HuH-7.5 (cell line): ENCODE measurements at regions not wholly inside any gene's neighbourhood (a gene's known extent, or its start where the extent isn't known, plus 50 kb on each side); places are given as distances from the start of the nearest gene placed in this dataset.

ENCODE experiments used
- DNase-seq: peaks from one replicate; pipeline ENCODE4 v3.0.0; 2011; ENCODE audit warnings: low spot score

DNA sequence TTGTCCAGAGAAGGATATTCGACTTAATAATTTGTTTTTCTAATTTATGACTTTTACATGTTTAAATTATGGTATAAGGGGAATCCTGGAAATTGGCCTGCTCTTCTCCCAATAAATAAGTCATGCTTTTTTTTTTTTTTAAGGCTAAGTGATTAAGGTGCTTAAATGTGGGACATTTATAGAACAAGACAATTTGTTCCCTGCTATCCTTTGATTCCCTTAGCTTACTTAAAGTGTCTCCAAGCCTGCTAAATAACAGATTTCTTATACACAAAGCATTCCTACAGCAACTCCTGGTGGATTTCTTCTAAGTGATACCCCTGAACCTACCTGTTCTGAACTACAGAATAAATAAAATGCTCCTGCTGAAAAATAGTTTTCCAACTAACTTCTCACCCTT lies 233.0 kb upstream of the UGT8 start:
- DNase-seq, result no peak

DNA sequence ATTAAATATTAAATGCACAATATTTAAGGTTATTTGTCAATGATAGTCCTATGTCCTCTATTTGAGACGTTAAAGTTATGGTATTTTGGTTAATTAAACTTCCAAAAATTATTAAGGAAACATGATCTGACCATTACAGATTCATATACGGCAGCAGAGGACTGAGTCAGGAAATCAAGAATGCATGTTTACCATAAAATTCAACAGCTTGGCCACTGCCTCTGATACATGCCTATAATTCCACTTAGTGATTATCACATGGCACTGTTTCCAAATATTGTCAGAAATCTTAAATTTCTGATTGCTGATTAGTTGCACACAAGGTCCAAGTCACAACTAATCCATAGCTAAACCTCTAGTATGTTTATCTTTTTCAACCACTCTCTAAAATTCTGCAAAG lies 232.2 kb upstream of the UGT8 start:
- no peak for DNase-seq

DNA sequence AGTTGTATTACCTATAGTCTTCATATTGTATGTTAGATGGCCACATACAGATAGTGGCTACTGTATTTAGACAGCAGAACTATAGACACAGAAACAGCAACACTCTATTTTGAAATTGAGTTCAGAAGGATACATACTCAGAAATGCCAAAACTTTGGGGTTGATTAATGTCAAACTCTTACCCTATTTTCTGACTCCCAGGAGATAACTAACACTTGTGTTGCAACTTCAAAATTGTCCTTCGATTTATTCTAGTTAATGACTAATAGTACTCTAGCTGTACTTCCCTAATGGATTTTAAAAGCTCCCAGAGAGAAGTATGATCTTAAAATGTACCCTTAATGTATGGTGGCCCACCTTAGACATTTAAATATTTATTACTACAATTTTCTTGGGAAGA lies 229.9 kb upstream of the UGT8 start:
- no peak for DNase-seq

DNA sequence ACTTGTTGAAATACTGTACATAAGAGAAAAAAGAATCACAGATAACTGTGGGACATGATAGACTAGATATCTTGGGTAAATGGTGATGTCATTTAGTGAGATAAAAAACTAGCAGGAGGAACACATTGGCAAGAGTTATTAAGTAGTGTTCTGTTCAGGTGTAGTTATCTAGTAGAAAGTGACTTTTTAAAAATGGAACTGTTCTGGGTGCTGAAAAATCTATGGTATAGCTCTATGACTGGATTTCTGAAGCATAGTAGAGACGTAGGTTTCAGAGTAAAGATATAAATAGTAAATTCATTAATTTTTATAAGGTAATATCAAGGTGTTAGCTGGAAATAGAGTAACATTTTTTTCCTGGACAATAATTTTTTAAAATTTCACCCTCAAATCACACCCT lies 225.1 kb upstream of the UGT8 start:
- DNase-seq, result no peak

DNA sequence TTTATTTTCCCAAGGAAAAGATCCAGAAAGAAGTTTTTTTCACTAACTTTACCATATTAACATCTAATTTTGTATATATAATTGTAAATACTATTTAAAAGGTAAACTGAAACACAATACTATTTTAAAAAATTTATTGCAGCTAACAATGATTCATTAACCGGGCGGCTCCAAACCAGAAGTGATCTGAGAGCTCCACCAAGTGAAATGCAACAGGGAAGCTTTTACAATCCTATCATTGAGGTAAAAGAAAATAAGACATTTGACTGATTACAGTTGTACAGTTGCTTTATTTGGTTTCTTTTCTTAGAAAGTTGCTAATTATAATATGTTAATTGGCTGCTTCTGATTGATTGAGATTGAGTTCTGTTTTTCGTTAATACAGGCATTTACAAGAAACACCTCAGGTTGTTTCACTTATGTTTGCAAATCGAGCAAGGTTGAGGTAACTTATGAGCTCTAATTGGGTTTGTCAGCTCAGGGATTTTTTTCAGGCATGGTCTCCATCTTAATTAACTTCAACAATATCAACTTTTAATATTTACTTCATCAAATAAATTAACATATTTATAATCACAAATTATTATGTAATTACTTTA lies 220.2 kb upstream of the UGT8 start:
- no peak for DNase-seq

DNA sequence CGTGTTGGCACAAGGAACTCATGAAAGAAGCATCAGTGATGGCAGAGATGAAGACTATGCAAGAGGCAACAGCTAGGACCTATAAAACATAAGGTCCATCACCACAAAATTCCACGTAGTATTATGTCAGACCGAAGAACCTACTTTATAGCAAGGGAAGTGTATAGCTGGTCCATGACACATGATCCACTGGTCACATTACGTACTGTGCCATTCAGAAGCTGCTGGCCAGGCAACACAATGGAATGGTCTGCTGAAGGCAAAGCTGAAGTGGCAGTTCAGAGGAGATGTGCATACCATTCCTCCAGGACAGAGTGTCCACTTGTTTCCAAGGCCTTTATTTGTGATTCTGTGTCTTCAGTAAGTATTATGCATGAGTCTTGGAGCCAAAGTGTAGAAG lies 215.5 kb upstream of the UGT8 start:
- no peak for DNase-seq

DNA sequence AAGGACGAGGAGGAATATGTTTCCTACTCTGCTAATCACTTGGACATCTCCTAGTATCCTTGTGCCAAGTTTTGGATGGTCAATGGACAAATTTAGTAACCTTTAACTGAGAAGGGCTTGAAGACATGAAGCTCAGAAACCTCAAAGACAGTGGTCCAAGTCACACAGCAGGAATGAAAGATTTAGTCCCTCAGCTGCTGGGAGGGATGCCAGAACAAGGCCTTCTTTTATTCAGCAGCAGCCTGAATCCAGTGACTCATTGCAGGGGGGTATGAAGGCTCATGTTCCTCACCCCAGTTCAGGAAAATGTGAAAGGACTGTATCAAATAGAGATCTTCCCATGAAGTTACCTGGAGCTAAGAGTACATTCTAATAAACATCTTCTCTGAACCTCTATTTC lies 214.9 kb upstream of the UGT8 start:
- no peak for DNase-seq

DNA sequence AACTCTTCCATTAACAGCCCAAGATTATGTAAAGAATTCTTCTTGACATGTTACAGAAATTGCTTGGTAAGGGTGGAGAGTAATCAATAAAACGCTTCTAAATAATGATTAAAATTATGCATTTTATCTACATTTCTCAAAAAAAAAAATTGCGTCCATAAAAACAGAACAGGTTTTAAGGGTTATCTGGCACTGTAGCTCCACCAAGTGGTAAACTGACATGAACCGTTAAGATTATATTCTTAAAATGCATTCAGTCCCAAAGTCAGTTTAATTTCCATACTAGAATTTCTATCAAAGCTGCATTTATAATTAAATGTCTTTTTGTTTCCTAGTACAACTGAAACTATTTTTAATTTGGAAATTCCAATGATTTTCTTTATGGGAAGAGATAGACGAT lies 214.0 kb upstream of the UGT8 start:
- no peak for DNase-seq

DNA sequence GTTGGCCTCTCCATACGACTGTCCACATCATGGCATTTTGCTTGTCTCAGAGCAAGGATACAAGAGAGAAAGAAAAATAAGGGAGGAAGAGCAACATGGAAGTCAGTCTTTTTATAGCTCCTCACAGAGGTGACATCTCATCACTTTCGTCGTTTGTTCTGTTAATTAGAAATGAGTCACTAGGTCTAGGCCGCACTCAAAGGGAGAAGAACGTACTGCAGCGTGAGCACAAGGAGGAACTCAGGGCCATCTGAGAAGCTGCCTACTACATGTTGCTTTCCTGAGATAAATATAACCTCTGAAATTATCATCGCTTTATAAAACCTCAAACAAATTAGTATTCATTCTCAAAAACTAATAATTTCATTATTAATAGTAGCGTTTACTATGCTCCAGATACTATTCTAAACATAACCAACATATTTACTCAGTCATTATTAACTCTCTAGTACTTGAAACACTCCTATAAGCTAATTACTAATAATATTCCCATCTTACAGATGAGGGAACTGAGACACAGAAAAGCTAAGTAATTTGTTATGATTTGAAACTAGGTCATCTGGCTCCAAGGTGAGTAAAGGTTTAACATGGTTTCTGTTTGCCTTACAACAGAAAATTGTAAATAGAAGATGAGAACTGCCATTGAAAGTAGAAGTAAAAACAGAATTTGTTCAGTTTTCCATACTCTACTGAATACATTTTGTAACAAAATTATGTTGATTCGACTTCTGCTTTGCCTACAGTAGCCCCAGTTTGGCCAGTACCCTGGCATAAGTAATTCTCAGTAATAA lies 213.2 kb upstream of the UGT8 start:
- DNase-seq, result no peak

DNA sequence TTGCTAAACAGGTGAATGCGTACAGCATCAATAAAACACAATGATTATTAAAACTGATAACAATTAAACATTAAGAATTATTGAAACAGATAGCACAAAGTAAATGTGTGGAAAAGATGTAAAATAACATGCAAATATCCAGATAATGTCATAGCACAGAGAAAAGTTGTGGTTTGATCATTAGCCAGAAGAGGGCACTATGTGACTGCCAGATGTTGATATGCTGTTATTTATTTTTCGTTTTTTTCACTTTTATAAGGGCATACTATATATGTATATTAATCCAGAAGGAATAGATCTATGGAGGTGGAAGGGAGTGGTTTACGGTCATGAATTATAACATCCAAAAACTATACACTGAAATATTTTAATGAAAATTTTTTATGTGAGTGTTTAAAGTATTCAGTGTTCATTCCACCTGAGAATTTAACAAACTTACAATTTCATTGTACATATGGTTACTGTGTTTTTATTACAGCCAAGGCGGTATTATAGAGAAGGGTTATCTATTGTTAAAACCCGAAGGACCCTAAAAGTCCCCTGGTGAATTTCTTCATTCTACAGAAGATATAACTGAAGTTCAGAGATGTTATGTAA lies 211.9 kb upstream of the UGT8 start:
- DNase-seq, result no peak

DNA sequence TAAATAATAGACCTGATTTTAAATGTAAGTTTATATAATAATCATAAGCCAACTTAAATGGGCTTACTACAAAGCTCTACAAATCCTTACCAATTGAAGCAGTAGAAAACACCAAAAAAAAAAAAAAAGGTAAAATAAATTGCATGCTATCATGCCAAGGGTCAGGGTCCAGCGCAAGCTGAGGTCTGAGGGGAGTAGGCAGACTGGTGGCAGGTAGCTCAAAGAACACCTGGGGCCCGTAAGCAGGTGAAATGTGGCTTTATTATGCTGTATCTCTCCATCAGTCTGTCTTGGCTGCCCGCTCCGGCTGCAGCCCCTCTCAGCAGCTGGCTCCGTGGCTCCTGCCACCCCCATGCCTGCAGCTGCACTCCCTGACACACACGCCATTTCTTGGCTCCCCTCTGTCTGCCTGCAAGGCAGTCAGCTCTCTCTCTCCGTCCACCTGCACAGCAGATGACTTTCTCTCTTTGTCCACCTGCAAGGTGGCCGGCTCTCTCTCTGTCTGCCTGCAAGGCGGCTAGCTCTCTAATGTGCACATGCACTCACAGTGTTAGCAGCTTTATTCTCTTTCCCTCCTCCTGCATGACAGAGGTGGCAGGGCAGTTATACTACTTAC lies 209.4 kb upstream of the UGT8 start:
- no peak for DNase-seq

DNA sequence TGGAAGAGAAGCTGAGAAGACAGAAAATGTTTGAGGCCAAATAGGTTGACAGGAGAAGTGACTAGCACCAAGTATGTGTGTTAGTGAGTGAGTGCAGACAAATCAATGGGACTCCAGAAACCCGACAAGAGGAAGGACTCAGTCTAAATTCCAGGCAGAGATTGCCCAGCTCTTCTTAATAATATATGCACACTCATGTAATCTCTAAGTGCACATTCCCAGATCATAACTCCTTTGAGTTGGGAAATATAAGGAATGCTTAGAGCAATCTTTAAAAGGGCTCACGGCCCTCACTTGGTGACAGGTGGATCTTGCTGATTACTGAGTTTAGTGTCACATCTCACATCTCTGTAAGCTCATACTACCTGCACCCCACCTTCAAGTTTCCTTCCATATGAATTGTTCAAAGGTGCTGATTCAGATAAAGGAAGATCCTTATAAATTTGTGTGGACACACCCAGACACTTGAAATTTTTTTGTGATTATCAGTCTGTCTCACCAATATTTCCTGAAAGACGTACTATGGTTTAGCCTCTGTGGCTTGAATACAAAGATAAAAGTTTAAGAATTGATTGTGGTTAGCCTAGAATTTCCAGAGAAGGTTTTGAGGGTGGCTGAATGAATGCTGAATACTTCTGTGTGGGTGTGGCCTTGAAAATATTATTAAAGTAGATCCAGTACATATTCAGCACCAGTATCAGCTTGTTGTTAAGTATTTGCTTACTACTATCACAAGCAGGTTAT lies 205.1 kb upstream of the UGT8 start:
- no peak for DNase-seq

DNA sequence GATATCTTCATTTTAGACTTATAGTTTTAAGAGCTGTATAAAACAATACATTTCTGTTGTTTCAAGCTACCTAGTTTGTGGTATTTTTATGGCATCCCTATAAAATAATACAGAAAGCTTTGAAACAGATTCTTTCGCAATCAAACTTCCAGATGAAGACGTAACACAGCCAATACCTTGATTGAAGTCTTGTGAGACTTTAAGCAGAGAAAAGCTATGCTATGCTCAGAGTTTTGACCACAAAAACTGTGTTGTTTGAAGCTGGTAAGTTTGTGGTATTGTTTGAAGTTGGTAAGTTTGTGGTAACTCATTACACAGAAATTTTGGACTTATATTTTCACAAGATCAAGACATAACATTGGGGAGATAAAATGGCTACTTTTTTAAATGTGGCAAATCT lies 201.8 kb upstream of the UGT8 start:
- no peak for DNase-seq

DNA sequence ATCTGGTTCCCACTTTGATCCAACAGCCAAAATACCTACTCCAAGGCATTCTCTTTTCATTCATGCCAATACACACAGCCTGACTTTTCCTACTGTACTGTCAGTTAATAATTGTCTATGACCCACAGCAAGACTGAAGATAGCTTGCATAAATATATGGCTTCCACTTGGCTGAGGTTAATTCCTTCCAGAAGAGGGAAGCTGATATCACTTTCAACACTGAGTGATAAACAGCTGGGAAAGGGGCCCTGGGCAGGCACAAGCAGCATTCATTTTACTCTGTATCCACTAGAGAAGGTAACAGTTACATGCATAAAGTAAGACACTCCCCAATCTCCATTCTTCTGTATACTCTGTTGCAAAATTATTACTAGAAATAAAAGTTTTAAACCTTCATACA lies 200.2 kb upstream of the UGT8 start:
- no peak for DNase-seq

DNA sequence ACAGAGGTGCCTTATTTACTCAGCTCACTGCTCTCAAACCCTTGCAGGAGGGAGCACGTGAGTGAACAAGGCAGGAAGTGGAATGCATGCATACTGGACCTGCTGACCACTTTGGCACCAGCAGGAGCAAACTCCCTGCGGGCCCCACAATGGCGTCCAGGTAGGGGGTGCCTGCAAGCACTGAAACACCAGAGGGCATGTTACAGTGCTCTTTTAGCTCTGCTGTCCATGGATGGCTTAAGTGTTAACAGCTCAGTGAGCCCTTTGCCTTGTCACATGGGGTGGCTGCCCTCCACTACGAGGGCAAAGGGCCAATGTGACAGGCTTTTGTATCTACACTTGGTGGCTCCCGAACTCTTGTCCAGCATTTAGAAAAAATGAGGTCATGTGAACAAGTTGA lies 199.5 kb upstream of the UGT8 start:
- no peak for DNase-seq

DNA sequence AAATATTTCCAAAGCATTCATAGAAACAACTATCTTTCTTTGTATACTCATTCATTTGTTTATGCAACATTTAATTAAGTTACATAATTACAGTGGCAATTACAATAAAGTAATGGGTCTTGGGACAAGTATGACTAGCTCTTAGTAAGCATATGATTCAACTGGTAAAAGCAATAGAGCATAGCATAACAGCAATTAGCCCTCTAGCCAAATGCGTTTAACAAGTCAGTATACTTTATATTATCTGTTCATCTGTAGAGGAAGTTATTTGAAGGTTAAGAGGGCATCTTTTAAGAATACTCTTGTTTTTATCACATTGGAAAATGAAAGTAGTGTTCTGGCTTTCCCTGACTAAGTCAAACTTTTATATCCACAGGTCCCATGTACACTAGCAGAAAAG lies 198.1 kb upstream of the UGT8 start:
- no peak for DNase-seq

DNA sequence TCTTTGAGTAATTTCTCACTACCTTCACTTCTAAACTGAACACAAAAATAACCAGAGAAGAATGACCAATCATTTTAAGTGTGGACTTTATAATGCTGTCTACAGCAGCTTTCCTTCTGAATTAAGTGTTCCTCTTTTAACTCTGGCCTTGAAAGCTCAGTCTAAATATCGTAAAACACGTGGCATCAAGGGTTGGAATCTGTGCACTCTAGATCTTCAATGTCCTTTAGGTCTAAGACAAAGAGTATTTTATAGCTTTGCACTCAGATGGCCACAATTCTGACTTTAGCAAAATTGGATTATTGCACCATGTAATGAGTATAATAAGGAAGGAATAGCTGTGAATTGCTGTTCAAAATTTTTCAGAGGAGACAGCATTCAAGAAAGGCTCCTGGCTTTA lies 197.1 kb upstream of the UGT8 start:
- DNase-seq, result no peak

DNA sequence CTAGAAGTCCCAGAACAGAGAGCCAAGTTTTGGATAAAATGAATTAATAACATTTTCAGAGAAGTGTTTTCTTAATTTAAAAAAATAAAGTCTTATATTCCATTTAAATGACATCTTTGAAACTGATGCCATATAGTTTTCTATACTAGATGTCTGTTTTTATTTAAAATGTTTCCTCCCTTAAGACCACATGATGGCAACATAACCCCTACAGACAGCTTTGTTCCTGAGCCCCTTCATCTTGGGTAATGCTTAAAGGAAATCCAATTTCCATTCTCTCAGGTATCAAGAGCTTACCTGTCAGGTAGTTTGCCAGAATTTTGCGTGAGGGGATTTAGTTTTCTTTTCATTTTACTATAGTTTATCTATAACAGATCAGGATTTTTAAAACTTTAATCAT lies 181.4 kb upstream of the UGT8 start:
- no peak for DNase-seq

DNA sequence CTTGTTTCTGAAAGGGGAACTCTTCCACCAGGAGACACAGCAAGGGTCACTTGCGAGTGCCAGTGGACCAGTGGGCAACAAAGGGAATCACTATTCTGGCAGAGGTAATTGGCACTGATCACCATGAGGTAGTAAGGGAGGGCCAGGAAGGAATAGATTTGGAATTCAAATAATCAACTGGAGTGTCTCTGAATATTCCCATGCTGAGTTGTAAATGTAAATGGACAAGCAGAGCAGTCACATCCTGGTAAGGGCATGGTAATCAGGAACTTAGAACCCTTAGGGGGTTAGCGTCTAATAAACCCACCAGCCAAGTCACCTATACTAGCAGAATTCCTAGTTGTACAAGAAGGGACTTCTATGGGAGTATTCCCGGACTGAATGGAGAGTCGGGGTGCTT lies 178.5 kb upstream of the UGT8 start:
- DNase-seq, result no peak

DNA sequence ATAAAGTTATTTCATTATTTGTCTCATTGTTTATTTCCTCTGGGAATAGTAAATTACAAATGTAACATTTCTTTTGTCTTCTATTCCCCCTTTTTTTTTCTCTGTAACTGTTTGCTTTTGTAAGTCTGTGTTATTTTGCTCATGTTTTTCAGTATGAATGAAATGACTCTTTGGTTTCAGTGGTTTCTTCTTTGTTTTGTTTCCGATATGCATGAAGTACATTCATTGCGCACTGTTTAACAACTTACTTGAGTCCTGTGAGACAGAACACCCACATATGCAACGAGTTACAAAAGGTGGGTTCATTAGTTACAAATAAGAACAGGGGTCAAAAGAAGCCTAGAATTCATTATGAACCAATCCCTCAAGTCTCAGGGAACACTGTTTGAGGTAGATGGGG lies 175.0 kb upstream of the UGT8 start:
- DNase-seq, result no peak

DNA sequence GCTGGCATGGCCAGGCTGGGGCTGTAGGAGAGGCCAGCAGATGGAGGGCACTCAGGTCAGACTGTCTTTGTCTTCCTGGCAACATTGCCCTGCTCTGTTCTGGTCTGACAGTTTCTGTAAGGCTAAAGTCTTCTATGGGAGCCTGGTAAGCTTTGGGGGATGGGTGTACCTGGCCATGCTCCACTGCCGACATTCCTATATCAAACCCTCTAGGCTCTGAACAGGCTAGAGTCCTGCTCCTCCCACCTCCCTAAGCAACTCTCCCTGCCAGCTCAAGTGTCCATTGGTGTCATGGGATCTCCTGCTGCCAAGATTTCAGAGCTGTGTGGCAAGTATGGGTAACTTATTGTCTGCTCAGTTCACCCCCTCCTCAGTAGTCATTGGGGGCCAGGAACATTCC lies 163.5 kb upstream of the UGT8 start:
- no peak for DNase-seq

DNA sequence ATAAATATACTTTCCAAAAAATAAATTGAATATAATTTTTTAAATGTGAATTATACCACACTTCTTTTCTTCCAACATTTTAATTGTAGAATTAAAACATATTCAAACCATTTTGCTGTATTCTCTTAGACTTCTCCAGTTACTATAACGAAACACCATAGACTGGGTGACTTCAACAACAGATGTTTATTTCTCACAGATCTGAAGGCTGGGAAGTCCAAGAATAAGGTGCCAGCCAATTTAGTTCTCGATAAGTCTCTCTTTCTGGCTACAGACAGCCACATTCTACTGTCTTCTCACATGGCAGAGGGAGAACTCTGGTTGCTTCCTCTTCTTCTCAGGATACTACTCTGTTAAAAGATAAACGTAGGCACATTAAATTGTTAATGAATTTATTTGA lies 155.8 kb upstream of the UGT8 start:
- DNase-seq, result no peak

DNA sequence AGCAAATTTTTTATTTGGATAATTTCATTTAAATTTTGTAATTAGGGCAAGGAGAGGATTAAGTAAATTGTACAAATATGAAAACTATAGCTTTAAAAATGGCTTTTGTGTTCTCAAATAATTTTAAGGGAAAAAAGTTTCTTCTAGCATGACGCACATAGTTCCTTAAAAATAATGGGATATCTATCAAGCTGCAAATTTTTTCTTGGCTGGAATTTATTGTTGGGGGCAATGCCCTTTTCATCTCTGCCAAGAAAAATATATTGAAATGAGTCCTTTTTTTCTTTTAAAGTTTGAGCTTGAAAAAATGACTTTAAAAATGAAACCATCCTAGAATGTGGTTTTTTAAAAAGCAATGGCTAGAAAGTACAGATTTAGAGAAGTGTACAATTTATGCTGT lies 154.4 kb upstream of the UGT8 start:
- no peak for DNase-seq
